AG04450 (cell line): ENCODE measurements at regions not wholly inside any gene's neighbourhood (a gene's known extent, or its start where the extent isn't known, plus 50 kb on each side); places are given as distances from the start of the nearest gene placed in this dataset.

Source experiments
- CTCF ChIA-PET: fragments of 300-600, 350-600 bp; formaldehyde crosslinking; extraction: SDS; loops from one replicate; lab custom pipeline; 2022; ENCODE audit warnings: antibody characterized with exemption, inconsistent platforms; lab: Charles Lee
- POLR2A ChIA-PET: fragments of 350-600 bp; formaldehyde crosslinking; extraction: SDS; loops from one replicate; lab custom pipeline; 2021; ENCODE audit warnings: antibody characterized with exemption, inconsistent platforms; lab: Yijun Ruan, JAX
- DNase-seq: peaks from one replicate; pipeline ENCODE4 v3.0.0-alpha.2; 2011; ENCODE audit warnings: low read depth, low spot score
- H3K27ac ChIP-seq: one replicate; pipeline ENCODE4 v1.5.1; 2012; ENCODE audit warnings: low read depth, low read length, control low read depth
- H3K27me3 ChIP-seq: one replicate; pipeline ENCODE4 v1.6.0; 2012; ENCODE audit warnings: low read length; ENCODE audit not compliant: control insufficient read depth, insufficient read depth
- H3K4me3 ChIP-seq: 2 replicates; pipeline ENCODE4 v1.5.1; 2011; ENCODE audit warnings: mild to moderate bottlenecking, low read depth, low read length, control low read depth
- H3K9me3 ChIP-seq: 2 replicates; pipeline ENCODE4 v1.5.1; 2012; ENCODE audit warnings: low read length; ENCODE audit not compliant: control insufficient read depth, insufficient read depth
- CTCF ChIP-seq: IDR thresholded peaks from 2 replicates; pipeline ENCODE4 v1.5.1; 2011; ENCODE audit warnings: low read depth, low read length, control low read depth, inconsistent platforms

DNA sequence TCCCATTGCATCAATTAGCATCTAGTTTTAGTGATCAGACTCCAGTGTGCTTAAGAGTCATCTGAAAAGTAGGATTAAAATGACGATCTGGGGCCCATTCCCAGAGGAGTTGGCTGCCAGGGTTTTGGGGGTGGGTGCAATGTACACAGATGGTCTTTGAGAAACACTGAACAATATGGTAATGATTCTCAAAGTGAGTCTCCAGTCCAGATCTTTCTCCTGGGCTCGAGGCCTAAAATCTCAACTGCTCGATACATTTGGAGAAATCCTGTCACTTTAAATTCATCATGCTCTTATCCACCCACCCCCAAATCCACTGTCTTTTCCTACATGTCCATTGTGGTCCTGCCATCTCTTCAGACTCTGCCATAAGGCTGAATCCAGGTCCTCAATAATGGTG, 80.7 kb upstream of the MYLIP start:
- TF ChIP-seq CTCF = no peak
- Histone ChIP-seq H3K27ac (no peak overlapping the region), H3K27me3 (no peaks in the 10 kb centered on the region), H3K9me3 (no peaks in the 10 kb centered on the region), H3K4me3 (no peak overlapping the region)
- no peak for DNase-seq
- ChIA-PET CTCF (no interaction called here), POLR2A (no interaction called here)

- ChIA-PET POLR2A (no interaction called here), CTCF (no interaction called here)
- H3K27me3 ChIP-seq = no peaks in the 10 kb centered on the region
- H3K9me3 ChIP-seq = no peaks in the 10 kb centered on the region
- no peak overlapping the region for H3K27ac ChIP-seq
- no peak overlapping the region for H3K4me3 ChIP-seq
- no peak for TF ChIP-seq CTCF
- DNase-seq = no peak
Measured at GRCh38 chr6:16047435-16047990, 81.4 kb upstream of the MYLIP start.

DNA sequence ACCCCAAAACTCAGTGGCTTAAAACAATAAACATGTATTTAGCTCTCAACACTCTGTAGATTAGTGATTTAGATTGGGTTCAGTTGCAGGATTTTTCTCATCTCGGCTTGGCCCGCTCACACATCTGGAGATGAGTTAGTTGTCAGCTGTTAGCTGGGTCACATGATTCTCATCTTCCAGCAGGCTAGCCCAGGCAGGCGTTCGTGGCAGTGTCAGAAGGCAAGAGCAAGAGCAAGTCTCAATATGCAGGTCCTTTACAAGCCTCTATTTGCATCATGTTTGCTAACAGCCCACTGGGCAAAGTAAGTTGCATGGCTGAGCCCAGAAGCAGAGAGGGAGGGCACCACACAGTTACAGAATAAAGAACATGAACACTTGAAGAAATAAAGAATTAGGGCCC, 83.6 kb upstream of the MYLIP start:
- ChIA-PET CTCF (no interaction called here), POLR2A (no interaction called here)
- Histone ChIP-seq H3K9me3 (peaks cover 5% of the 10 kb centered on the region), H3K27ac (no peak overlapping the region), H3K4me3 (no peak overlapping the region), H3K27me3 (no peaks in the 10 kb centered on the region)
- no peak for TF ChIP-seq CTCF
- DNase-seq = no peak

GRCh38 chr6:16044211-16044643, 84.7 kb upstream of the MYLIP start:
- no peak overlapping the region for H3K4me3 ChIP-seq
- no peak overlapping the region for H3K27ac ChIP-seq
- no peak for TF ChIP-seq CTCF
- CTCF ChIA-PET = no interaction called here
- no peaks in the 10 kb centered on the region for H3K27me3 ChIP-seq
- POLR2A ChIA-PET = no interaction called here
- no peak for DNase-seq
- peaks cover 7% of the 10 kb centered on the region for H3K9me3 ChIP-seq

DNA sequence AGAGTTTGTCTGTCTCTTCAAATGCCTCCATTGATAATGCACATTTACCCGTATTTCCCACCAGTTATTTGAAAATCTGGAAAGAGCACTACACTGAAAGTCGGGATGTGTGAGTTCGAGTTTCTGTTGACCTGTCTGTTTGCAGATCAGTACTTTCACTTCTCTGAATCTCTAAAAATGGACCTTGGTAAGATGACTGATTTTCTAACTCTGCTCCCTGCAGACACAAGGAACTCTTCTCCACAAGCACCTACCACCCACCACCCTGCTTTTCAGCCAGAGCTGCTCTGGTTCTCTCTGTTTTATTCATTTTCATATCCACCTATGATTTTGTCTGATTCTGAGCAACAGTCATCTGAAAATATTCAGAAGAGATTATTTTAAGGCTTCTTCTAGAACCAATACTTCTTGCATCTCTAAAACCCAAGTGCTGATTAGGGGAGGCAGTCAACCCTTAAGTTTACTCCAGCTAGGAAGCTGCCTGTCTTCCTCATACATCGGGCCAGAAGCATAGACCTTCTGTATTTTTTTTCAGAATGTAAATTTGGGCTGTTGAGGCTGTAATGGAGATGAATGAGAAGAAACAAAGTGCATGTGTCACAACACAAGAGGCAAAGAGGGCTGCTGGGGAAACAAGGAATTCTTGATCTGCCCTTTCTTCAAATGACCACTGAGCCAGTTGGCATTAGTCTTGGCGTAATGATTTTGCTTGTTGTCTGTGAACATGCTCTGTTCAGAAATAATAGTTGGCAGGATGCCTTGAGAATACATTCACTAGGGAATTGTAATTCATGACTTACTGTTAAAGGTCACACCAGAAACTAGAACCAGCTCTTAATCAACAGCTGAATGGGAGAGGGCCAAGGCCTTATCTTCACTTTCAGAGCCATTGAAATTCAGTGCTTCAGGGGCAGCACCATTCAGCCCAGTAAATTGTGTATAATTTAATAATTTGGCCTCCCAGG, 85.4 kb upstream of the MYLIP start:
- H3K27ac ChIP-seq = no peak overlapping the region
- no peak for DNase-seq
- no peaks in the 10 kb centered on the region for H3K27me3 ChIP-seq
- no peak for TF ChIP-seq CTCF
- H3K4me3 ChIP-seq = no peak overlapping the region
- ChIA-PET CTCF (no interaction called here), POLR2A (no interaction called here)
- H3K9me3 ChIP-seq = peaks cover 7% of the 10 kb centered on the region
